Suppressor macrophage treated with lipopolysaccharide for 4 hours (primary cell): ENCODE measurements at regions not wholly inside any gene's neighbourhood (a gene's known extent, or its start where the extent isn't known, plus 50 kb on each side); places are given as distances from the start of the nearest gene placed in this dataset.
A peak's percentile ranks its signal among the peaks of the same experiment; 100 is the strongest.

Experiments used
- DNase-seq: peaks from one replicate; pipeline ENCODE4 v3.0.0-alpha.2; 2020

DNA sequence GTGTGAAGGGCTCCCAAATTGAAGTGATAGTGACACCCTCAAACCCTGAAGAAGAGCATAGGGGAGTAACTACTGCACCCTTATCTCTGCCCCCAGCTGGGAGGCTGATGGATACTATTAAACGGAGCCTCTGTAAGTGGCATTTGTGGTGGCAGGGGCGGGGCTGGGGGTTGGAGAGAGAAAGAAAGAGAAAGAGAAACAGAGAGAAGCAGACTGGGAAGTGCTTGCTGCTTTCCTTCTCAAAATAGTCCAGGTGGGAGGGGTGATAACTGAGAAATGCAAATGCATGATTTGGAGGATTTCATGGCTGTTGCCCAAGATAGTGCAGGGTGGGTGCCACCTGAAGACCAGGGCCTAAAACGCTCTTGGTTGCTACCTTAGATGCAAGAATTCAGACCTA is 253.5 kb upstream of the GATB start:
- DNase-seq = peak; percentile 41

DNA sequence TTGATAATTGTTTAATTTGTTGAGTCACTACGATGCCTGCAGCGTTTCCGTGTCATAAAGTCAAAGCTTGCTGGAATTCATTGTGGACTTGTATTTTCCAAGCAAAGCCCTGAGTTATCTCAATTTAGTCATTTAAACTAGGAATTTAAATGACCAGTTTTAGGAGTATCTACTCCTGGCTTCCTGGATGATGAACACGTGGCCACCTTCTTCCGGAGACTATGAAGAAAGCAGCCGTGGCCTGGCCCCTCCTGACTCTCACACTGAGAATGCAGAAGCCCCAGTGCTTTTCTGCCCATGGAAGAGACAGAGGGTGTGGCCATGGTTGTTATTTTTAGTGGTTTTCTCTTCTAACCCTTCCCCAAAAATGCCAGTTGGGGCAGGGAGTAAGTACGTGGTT is 250.7 kb upstream of the GATB start:
- DNase-seq = no peak

DNA sequence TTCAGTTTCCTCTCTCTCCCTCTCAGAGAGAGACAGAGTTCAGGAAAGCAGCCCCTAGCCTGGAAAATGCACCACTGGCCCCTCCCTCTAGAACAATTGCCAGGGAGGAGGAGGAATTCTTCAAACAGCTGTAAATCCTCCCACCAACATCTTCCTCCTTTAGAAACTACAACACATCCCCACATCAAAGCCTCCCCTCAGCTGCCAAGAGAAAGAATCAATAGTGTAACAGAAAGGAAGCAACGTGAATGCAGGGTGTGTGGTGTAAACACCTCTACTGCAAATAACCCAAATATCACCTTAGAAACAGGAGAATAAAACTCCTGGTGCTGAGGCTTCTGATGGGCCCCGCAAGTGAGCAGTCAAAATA is 249.9 kb upstream of the GATB start:
- no peak for DNase-seq

DNA sequence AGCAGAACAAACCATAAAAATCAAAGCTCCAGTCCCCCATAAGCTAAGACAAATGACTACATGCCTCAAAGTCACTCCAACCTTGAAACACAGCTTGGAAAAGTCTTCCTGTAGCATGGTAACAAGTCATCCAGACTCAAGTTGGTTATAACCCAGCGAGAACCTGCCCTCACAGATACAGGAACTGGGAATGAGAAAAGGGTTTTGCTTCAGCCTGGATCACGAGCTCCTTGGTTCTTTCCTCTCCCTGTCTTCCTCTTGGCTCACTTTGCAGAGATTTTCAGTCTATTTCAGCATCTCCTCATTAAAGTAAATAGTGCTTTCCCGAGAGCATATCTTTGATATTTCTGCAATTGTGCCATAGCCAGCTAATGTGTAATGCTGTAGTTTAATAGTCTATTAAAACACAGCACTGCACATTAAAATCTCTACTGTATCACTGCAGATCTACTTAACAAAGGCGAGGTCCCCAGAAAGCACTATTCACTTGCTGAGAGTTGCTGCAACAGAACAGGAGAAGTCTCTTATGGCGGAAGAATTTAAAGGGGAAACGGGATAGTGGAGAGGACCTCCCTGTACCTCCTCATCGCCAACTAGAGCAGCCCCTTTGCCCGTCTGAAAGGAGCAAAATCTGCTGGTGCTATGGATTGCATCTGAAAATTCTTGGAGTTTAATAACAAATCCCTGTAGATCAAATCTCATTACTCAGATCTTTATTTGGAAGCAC is 249.3 kb upstream of the GATB start:
- DNase-seq = no peak

DNA sequence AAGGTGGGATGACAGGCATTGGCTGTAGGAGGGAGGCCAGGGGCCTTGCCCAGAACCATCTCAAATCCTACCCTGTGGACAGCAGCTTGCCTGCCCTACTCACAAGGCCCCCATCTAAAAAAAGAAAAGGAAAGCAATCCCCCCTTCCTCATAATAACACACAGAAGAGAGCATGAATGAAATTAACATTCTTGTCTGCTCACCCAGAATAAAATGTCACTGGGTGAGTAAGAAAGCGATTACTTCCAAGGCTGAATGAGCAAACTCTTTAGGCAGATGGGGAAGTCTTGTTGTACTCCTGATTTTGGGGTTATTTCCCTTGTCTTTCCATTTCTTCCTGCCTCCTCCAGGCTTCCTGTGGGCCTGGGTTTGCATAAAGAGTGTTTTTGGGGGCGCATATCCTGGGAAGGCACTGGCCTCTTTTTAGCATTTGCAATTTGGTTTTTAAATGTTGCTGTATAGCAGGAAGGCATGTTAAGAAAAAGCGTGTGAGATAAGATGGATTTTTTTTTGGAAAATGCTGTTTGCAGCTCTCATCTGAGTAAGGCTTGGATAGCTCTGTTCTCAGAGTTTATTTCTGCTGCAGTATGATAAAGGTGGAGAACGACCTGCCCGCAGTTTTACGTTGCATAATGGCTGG is 248.3 kb upstream of the GATB start:
- DNase-seq = no peak

GRCh38 chr4:152007111-152007510 is 246.3 kb upstream of the GATB start:
- DNase-seq = no peak

DNA sequence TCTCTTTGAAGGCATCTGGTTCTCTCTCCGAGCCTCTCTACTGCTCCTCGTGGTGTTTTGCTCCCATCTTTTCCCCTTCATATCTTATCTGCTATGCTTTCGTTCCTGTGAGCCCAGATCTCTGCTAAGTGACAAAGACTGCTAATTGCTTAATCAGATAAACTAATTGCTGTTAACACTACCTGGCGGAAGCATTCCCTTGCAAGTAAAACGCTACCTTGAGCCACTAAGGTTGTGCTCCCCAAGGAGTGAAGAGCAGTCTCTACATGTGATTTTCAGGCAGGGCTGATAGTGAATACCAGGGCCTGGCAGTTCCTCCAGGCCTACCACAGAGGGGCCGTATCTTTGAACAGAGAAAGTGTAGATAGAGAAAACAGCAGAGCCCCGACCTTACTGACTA is 244.0 kb upstream of the GATB start:
- no peak for DNase-seq

DNA sequence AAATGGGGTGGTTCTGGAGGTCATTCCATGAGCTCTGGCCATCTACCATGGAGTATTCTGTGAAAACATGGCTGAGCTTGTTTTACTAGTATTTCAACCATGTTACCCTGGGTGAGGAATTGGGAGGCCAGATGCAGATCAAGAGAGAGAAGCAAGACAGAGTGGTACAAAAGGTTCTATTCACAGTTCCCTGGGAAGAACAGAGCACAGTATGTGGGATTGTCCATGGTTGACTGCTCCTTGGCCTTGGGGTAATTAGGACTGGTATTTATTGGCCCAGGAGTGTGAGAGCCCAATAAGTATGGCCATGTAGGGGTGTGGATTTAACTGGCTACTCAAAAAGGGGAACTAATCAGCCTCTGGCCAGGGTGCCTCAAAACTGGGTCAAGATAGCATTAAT is 239.7 kb upstream of the GATB start:
- DNase-seq = no peak

GRCh38 chr4:151998723-151999122 is 237.9 kb upstream of the GATB start:
- DNase-seq = no peak

GRCh38 chr4:151997461-151997860 is 236.7 kb upstream of the GATB start:
- DNase-seq = no peak

DNA sequence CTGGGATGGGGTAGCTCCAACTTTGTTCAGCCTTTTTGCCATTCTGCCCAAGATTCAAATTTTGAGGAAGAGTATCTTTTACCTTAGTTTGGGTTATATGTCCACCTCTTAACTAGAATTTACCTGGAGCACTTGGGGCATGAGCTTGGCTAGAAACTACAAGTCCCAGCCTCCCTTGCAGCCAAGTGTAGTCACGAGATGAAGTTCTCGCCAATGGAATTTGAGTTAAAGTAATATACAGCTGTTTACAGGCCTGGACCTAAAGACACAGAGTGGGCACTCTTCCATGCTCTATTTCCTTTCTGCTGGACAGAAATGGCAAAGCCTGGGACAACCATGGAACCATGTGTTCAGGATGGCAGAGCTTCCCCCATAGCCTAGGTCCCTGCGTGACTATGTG is 233.6 kb upstream of the GATB start:
- no peak for DNase-seq

DNA sequence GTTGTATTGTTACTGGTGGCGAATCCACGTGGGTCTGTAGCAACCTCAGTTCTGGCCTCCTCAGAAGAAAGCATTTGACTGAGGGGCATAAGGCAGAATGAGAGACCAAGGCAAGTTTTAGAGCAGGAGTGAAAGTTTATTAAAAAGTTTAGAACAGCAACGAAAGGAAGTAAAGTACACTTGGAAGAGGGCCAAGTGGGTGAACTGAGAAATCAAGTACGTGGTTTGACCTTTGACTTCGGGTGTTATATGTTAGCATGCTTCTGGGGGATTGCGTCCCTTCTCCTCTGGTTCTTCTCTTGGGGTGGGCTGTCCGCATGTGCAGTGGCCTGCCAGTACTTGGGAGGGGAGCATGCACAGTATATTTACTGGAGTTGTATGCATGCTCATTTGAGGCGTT is 232.7 kb upstream of the GATB start:
- no peak for DNase-seq

DNA sequence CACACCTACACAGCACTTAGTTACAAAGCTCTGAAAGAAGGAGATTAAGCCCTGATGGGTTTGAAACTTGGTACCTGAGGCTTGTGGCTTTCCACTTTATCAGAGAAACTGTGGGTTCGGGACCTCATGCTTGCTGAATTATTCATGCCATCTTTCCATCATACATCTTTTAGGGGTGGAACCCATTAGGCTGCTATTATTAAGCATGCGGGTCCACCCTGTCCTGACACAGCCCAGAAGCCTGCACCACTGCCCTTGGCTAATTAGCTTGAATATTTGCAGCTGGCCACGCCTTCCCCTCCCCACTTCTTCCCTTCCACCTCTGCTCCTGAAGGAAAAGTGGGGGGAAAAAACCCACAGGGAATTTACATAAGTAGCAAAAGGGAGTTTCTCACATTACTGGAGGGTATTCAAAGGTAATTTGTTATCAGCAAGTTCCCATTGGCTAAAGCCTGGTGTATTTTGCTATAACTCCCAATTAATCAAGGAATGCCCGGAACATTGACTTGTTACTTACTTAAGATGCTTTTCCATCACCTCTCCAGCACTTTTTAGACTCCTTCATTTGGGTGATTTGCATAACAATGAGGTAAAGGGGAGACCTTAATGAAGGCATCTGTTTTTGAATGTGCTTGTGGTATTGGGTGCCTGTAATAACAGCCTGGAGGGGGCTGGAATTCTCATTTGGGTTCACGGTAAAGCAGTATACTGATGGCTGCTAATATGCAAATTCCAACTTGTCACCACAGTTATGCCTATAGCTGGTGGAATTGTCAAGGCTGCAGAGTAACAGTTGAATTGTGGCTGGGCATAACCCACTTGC is 231.7 kb upstream of the GATB start:
- no peak for DNase-seq

DNA sequence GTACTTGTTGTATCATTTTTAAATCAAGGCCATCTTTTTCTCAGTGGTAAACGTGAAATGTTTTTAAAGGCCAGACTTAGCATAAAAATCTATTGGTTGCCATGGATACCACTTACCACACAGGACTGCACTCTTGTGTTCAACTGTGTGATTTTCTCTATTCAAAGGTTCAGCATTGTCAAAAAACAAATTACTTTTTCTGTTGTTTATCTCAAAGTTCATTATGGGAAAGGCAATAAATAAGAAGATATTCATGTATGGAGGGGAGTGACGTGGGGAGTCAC is 231.0 kb upstream of the GATB start:
- no peak for DNase-seq

DNA sequence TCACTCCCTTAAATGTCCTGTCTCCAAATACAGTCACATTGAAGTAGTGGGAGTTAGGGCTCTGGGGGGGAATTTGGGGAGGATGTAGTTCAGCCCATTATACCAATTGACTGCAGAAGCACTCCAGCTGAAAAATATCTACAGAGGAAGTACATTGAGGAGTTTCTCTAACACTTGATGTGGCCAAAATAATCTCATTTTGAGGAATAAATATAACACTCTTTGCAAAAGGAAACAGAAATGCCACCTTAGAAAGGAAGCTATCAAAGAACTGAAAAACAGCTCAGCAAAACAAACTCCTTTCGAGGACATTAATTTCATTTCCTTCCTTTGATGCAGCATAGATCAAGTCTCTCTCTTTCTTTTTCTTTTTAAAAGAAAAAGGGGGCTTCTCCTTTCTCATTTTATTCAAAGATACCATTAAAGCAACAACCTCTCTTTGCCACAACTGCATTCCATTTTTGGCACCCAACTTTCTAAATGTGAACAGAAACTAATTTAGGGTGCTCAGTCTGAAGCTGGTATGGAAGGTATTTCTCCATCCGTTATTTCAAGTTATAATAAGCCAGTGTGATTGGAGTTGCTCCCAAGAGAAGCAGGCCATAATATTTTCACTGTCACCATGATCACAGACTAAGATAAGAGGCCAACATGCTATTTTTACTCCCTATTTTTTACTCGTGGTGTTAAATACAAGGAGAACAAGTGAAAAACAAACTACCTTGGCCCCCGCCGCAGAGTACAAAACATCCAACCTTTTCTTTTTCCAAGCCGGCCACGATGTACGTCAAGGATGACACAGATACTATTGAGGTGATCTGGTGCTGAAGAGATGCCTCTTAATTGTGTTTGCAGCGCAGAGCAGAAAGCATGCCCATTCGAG is 230.4 kb upstream of the GATB start:
- DNase-seq = no peak

- DNase-seq = no peak
Observed at GRCh38 chr4:151990201-151990600, 229.4 kb upstream of the GATB start.

DNA sequence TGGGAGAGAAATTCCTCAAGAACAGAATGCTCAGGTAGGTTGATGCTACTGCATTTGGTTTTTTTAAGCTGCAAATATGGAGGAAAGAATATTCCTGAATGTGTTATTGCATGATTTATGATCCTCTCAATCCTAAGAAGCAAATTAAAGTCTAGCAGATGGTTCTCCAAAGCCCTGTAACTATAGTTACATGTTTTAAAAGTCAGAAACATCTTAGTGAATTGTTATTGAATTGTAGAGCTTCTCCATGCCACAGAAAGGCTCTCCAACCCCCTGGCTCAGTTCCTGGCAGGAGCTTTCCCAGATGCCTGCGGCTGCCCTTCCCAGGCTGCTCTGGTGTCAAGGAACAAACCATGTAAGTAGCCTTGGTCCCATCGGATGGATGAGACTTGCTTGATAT is 227.8 kb upstream of the GATB start:
- DNase-seq = no peak

GRCh38 chr4:151987606-151988005 is 226.8 kb upstream of the GATB start:
- DNase-seq = no peak

DNA sequence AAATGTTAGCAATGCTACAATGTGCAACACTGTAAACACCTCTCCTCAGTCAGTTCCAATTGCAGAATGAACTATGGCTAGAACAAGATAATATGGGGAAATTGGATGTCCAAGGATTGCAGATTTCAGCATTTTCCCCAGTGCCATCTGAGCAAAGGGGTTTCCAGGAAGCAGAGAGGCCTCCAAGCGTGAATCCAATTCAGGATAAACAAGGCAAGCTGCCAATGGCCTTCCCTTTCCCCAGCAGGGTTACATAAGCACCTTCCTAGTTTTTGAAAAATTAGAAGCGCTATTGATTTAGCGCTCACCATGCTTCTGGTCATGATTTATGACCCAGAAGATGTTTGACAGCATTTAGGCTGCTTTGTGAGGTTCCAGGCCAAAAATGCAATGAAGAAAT is 223.0 kb upstream of the GATB start:
- DNase-seq = no peak

GRCh38 chr4:151979819-151980218 is 219.0 kb upstream of the GATB start:
- DNase-seq = no peak

DNA sequence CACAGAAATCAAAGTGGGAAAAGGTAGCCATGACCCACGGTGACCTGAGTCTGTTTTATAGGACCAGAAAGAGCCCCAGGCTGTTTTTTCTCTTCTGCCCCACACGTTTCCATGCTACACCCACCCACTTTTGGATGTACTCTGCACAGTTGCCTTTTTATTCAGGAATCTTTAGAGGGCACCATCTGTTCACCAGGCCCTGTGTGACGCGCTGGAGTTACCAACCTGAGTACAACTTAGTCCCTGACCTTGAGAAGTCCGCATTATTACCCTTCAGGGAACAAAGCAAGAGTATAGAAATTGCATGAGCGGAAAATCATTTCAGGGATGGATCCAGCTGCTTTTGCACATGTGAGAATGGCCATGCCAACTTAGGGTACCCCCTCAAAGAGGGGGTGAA is 207.8 kb upstream of the GATB start:
- DNase-seq = no peak

GRCh38 chr4:151967074-151967473 is 206.3 kb upstream of the GATB start:
- no peak for DNase-seq

DNA sequence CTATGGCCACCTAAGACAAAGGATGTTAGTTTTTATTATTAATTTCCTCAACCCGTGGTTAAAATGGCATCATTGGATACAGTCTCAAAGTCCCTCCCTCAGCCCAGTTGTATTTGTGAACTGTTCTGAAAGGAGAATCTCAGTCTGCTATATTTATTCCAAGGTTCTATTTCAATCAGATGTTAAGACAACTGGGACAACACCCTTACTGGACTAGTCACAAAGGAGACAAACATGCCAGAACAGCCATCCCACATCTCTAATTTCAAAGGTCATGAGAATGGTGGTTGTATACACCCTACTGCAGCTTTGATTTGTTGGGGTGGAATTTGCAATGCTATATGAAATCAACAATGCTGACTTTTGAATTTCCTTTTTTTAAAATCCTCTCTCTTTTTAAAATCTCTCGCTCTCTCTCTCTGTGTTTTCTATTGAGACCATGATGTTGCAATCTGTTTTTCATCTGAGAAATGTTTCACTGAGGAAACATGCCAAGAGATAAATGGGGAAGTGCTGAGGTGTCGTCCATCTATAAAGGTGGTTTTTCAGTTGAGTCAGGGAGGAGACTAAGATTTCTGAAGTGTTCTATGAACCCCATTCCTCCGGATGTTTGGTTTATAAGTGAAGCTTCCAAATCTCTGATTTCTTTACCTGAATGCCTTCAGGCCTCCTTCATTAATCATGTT is 201.5 kb upstream of the GATB start:
- DNase-seq = no peak
